Stimulated activated naive CD4-positive, alpha-beta T cell (primary cell): ENCODE measurements at regions not wholly inside any gene's neighbourhood (a gene's known extent, or its start where the extent isn't known, plus 50 kb on each side); places are given as distances from the start of the nearest gene placed in this dataset.
"Not testable (repeated sequence)": the region's sequence is repeated elsewhere in the genome, so short reads cannot be mapped to it uniquely, and the experiment has no call there.

Source experiments
- DNase-seq, 6 experiments: peaks; one replicate each; lab custom pipeline; 2025; lab: John Stamatoyannopoulos, UW

GRCh38 chr6:11848852-11849731, 70.5 kb upstream of the ADTRP start:
- DNase-seq = no peak

DNA sequence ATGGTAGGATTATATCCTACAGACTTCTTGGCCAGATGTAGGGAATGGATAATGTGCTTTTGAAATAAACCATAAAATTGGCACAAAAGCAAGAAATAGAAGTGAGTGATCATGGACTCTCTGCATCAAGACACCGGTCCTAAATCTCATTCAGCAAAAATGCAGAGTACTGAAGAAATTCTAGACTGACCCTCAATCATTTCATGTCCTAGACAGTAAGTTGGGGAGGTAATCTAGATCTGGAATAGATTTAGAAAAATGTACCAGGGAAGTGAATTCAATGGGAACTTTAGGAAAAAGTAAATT, 69.7 kb upstream of the ADTRP start:
- DNase-seq = no peak

- no peak for DNase-seq
These were observed 69.1 kb upstream of the ADTRP start for GRCh38 chr6:11847515-11848345.

DNA sequence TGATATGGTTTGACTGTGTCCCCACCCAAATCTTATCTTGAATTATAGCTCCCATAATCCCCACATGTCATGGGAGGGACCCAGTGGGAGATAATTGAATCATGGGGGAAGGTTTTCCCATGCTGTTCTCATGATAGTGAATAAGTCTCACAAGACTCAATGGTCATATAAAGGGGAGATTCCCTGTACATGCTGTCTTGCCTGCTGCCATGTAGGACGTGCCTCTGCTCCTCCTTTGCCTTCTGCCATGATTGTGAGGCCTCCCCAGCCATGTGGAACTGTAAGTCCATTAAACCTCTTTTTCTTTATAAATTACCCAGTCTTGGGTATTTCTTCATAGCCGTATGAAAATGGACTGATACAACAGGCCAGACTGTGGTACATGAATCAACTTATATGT, 68.5 kb upstream of the ADTRP start:
- DNase-seq = not testable (repeated sequence)

DNA sequence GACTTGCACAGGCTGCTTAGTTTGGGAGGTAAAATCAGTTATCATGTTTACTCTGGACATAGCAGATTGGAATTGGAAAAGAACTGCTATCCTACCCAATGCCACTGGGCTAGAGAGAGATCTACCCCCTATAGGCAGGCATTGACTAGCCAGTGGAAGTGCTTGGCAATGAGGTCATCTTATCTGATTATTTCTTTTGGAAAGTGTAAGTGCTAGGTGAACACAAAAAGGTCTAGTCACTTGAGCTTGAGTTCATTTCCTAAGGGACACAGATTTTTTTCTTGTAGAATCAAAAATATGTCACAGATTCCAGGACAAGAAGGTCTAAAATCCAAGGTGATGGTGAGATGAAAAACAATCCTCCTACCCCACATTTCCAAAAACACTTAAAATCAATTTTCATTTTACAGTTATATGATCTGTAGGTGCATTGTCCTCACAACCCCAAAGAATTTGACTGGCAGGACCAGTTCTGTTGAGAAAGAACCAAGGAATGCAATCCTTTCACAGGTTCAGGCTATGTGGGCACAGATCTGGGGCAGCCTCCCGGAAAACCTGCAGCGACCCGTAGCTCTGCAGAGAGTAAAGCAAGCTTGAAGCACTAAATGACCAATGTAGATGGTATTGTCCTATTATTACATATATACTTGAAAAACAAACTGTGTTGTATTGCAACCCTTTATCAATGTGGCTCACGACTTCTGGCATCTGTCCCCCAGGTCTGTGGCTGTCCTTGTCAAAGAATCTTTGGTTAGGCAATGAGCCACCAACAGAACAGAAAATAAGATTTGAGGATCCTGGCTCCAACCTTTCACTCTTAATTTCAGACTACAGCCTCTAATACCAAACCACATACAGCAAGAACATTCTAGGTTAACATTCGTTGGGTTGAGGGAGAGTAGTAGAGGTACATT, 67.3 kb upstream of the ADTRP start:
- no peak for DNase-seq

DNA sequence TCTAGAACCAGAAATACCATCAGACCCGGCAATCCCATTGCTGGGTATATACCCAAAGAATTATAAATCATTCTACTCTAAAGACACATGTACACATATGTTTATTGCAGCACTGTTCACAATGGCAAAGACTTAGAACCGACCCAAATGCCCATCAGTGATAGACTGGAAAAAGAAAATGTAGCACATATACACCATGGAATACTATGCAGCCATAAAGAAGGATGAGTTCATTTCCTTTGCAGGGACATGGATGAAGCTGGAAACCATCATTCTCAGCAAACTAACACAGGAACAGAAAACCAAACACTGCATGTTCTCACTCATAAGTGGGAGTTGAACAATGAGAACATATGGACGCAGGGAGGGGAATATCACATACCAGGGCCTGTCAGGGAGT, 64.2 kb upstream of the ADTRP start:
- not testable (repeated sequence) for DNase-seq

DNA sequence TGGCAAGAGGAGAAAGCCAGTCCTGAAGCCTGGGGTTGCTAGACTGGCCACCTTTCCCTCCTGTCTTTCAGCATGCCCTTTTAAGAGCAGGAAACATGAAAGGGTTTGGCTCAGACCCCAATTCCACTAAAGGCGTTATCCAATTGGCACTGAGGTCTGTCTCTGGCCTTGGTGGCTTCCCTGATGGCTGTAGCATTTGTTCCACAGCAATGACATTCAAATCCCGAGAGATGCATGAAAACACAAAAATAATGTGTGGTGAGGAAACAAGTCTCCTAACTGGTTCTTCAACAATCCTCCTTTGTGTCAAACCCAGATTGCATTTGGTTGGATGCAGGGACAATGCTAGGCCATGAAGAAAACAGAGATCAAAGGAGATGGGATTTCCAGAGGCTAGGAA, 56.5 kb upstream of the ADTRP start:
- no peak for DNase-seq

DNA sequence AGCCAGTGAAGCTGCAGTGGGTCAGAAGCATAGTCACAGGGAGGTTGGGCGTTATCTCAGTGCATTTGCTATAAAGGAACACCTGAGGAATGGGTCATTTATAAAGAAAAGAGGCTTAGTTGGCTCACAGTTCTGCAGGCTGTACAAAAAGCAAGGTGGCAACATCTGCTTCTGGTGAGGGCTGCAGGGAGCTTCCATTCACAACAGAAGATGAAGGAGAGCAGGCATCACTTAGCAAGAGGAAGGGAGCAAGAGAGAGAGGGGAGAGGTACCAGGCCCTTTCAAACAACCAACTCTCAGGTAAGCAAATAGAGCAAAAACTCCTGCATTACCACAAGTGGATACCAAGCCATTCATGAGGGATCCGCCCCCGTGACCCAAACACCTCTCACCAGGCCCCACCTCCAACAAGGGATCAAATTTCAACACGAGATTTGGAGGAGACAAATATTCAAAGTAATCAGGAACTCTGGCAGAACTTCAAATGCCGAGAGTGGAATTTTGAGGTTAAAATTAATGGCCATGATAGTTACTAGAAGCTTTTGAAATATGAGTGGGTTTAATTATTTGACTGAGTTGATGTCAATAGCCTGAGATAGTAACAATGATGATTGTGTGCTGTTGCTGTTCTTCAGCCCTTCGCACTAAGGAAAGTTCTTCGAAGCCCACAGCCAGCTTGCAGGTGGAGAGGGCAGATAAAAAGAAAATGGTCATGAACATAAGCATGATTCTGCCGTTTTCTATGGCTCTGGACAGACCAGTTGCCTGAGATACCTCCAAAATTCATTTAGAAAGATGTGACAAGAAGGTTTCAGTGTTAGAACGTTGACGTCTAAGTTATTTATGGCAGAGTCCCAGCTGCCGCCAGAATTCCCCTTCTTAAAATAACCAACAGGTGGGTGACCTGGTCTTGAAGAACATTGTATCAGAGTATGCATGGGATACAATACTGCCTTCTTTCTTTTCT, 55.3 kb upstream of the ADTRP start:
- no peak for DNase-seq

DNA sequence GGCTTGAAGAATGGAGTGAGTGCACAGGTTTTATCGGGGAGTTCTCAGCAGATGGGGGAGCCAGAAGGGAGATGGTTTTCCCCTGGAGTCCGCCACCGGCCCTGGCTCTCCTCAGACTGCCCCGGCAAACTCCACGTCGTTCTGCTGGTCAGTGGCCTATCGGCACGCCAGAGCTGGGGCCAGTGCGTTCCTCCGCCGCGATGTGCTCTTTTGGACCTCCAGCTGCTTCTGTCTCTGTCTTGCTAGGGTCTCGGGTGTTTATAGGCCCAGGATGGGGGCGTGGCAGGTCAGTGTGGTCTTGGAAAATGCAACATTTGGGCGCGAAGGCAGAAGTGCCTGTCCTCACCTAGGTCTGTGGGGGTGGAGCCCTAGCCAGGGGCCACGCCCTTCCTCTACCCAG, 53.0 kb upstream of the ADTRP start:
- no peak for DNase-seq

- DNase-seq = no peak
These were observed 51.9 kb upstream of the ADTRP start for GRCh38 chr6:11830520-11830919.

DNA sequence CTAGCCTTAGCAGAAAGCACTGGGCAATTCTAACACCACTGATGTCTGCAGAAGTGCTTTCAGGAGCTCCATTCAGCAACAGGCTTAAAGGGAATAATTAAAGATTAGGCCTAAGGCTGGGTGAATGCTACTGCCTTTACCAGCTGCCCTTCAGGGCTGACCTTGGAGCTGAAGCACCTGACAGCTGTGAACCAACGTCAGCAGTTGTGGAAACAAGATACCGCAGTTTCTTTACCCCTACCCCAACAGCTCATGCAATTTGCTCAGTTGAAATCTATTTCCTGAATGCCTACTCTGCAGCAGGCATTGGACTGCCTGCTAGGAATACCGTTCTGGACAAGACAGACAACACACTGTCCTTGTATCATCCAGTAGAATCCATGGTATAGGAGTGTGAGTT, 51.5 kb upstream of the ADTRP start:
- DNase-seq = no peak

GRCh38 chr6:11828262-11828870, 49.8 kb upstream of the ADTRP start:
- no peak for DNase-seq
